ENCODE measurements at regions not wholly inside any gene's neighbourhood (a gene's known extent, or its start where the extent isn't known, plus 50 kb on each side); places are given as distances from the start of the nearest gene placed in this dataset.

DNA sequence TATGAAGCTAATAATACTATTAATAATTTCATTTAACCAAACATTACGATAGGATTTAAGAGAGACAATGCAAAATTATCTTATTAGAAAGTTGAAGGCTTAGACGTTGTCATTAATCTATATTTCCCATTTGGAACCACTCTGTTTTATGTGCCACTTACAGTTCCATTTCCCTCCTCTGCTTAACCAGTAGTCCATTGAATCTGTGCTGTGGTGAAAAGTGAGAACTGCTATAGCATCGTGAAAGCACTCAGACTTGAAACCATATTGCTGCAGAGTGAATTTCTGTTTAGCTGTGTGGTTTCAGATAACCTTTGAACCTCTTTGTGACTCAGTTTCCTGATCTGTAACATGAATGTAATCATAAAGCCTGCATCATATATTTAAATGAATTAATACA lies 2304.5 kb downstream of the MAT2B start:
- Histone ChIP-seq H3K9me3 (ENCODE audit: control insufficient read depth, low read depth, low read length) (no peaks in the 10 kb centered on the region), H3K9ac (ENCODE audit: control insufficient read depth, extremely low read depth, insufficient read depth, low read length) (no peak overlapping the region), H3K4me3 (ENCODE audit: control insufficient read depth in 2 of 3, extremely low read depth in 1 of 3, insufficient read depth in 2 of 3, low read depth in 1 of 3, low read length in 3 of 3) (no peak overlapping the region), H3K36me3 (ENCODE audit: control insufficient read depth in 2 of 2, extremely low read depth in 1 of 2, insufficient read depth in 2 of 2, low read length in 2 of 2) (no peaks in the 10 kb centered on the region), H3K9me1 (ENCODE audit: control insufficient read depth, extremely low read depth, insufficient read depth, low read length) (no peaks in the 10 kb centered on the region), H3K79me2 (ENCODE audit: control insufficient read depth, insufficient read depth, low read length) (no peaks in the 10 kb centered on the region), H3K4me1 (ENCODE audit: control insufficient read depth, extremely low read depth, insufficient read depth, low read length) (no peaks in the 10 kb centered on the region), H3K27ac (ENCODE audit: control insufficient read depth, insufficient read depth, low read length) (no peak overlapping the region), H3K27me3 (ENCODE audit: control insufficient read depth, extremely low read depth, insufficient read depth, low read length) (no peaks in the 10 kb centered on the region), H3K4me2 (ENCODE audit: control insufficient read depth, extremely low read depth, insufficient read depth, low read depth, low read length) (no peak overlapping the region), H4K20me1 (ENCODE audit: control insufficient read depth, extremely low read depth, insufficient read depth, low read length) (no peaks in the 10 kb centered on the region), H2AFZ (ENCODE audit: control insufficient read depth, low read length) (no peak overlapping the region)
- no peak for DNase-seq (ENCODE audit: low read depth, low spot score)
- TF ChIP-seq, protein P1, sequence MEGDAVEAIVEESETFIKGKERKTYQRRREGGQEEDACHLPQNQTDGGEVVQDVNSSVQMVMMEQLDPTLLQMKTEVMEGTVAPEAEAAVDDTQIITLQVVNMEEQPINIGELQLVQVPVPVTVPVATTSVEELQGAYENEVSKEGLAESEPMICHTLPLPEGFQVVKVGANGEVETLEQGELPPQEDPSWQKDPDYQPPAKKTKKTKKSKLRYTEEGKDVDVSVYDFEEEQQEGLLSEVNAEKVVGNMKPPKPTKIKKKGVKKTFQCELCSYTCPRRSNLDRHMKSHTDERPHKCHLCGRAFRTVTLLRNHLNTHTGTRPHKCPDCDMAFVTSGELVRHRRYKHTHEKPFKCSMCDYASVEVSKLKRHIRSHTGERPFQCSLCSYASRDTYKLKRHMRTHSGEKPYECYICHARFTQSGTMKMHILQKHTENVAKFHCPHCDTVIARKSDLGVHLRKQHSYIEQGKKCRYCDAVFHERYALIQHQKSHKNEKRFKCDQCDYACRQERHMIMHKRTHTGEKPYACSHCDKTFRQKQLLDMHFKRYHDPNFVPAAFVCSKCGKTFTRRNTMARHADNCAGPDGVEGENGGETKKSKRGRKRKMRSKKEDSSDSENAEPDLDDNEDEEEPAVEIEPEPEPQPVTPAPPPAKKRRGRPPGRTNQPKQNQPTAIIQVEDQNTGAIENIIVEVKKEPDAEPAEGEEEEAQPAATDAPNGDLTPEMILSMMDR (optimal IDR thresholded peaks at IDR 0.05 in 1 of 3, IDR thresholded peaks at IDR 0.05 in 1 of 3, conservative IDR thresholded peaks at IDR 0.05 in 1 of 3; ENCODE audit: extremely low read depth in 1 of 3, insufficient read depth in 2 of 3, low read length in 3 of 3) = no peak
- TF ChIP-seq EZH2 (IDR thresholded peaks at IDR 0.05; ENCODE audit: low read length) = no peak
- dilution Hi-C loops (cut with MboI; ENCODE audit: extremely low pct_ligation_motif_present, low sequenced_read_pairs) = no loop called here
- no peak for FAIRE-seq

DNA sequence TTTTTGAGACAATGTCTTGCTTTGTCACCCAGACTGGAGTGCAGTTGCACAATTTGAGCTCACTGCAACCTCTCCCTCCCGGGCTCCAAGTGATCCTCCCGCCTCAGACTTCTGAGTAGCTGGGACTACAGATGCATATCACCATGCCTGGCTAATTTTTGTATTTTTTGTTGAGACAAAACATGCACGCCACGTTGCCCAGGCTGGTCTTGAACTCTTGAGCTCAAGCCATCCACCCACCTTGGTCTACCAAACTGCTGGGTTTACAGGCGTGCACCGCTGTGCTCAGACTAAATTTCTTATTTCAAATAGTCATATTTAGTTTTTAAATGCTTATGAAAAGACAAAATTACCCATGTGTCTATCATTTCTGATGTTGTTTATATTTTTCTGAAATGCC lies 2324.1 kb downstream of the MAT2B start:
- H3K9me3 ChIP-seq (ENCODE audit: control insufficient read depth, low read depth, low read length) = no peaks in the 10 kb centered on the region
- H3K4me3 ChIP-seq (ENCODE audit: control insufficient read depth in 2 of 3, extremely low read depth in 1 of 3, insufficient read depth in 2 of 3, low read depth in 1 of 3, low read length in 3 of 3) = no peak overlapping the region
- no peaks in the 10 kb centered on the region for H3K79me2 ChIP-seq (ENCODE audit: control insufficient read depth, insufficient read depth, low read length)
- no peak overlapping the region for H3K4me2 ChIP-seq (ENCODE audit: control insufficient read depth, extremely low read depth, insufficient read depth, low read depth, low read length)
- H3K9ac ChIP-seq (ENCODE audit: control insufficient read depth, extremely low read depth, insufficient read depth, low read length) = no peak overlapping the region
- no peaks in the 10 kb centered on the region for H4K20me1 ChIP-seq (ENCODE audit: control insufficient read depth, extremely low read depth, insufficient read depth, low read length)
- H3K9me1 ChIP-seq (ENCODE audit: control insufficient read depth, extremely low read depth, insufficient read depth, low read length) = no peaks in the 10 kb centered on the region
- H3K4me1 ChIP-seq (ENCODE audit: control insufficient read depth, extremely low read depth, insufficient read depth, low read length) = no peaks in the 10 kb centered on the region
- no peak overlapping the region for H3K27ac ChIP-seq (ENCODE audit: control insufficient read depth, insufficient read depth, low read length)
- dilution Hi-C loops (cut with MboI; ENCODE audit: extremely low pct_ligation_motif_present, low sequenced_read_pairs) = no loop called here
- no peak for TF ChIP-seq EZH2 (IDR thresholded peaks at IDR 0.05; ENCODE audit: low read length)
- TF ChIP-seq, protein P1 (optimal IDR thresholded peaks at IDR 0.05 in 1 of 3, IDR thresholded peaks at IDR 0.05 in 1 of 3, conservative IDR thresholded peaks at IDR 0.05 in 1 of 3; ENCODE audit: extremely low read depth in 1 of 3, insufficient read depth in 2 of 3, low read length in 3 of 3) = no peak
- FAIRE-seq = no peak
- H2AFZ ChIP-seq (ENCODE audit: control insufficient read depth, low read length) = no peak overlapping the region
- no peaks in the 10 kb centered on the region for H3K27me3 ChIP-seq (ENCODE audit: control insufficient read depth, extremely low read depth, insufficient read depth, low read length)
- DNase-seq (ENCODE audit: low read depth, low spot score) = no peak
- no peaks in the 10 kb centered on the region for H3K36me3 ChIP-seq (ENCODE audit: control insufficient read depth in 2 of 2, extremely low read depth in 1 of 2, insufficient read depth in 2 of 2, low read length in 2 of 2)

Measured in keratinocyte (primary cell).